CD4-positive, alpha-beta T cell (primary cell): ENCODE measurements at regions not wholly inside any gene's neighbourhood (a gene's known extent, or its start where the extent isn't known, plus 50 kb on each side); places are given as distances from the start of the nearest gene placed in this dataset.

ENCODE experiments used
- ATAC-seq: fragments of 200-7000 bp; cut with Tn5 transposase; one replicate; pipeline ENCODE4 v1.10.0; 2022; ENCODE audit warnings: mild to moderate bottlenecking; ENCODE audit not compliant: poor library complexity
- CTCF ChIA-PET: fragments of 350-600 bp; sonication (Branson Sonifier 250); formaldehyde crosslinking; loops from one replicate; lab custom pipeline; 2021; ENCODE audit warnings: antibody characterized with exemption, inconsistent platforms; lab: Charles Lee
- POLR2A ChIA-PET: fragments of 350-600 bp; sonication (Branson Sonifier 250); formaldehyde crosslinking; loops from one replicate; lab custom pipeline; 2021; ENCODE audit warnings: antibody characterized with exemption, inconsistent platforms; lab: Charles Lee
- DNase-seq, 14 experiments: peaks; one replicate each; pipeline ENCODE4 v3.0.0-alpha.2; 2013 to 2020; ENCODE audit warnings: mixed read lengths in 2 of 14
- H3K27ac ChIP-seq, 2 donors: one replicate each; pipeline versions ENCODE4 v1.5.1 to v1.7.0; 2013; ENCODE audit warnings: low read length in 2 of 2, low read depth in 1 of 2, mild to moderate bottlenecking in 1 of 2
- H3K27me3 ChIP-seq, 2 experiments: 1 replicate in 1 of 2; 2 replicates in 1 of 2; pipeline versions ENCODE4 v1.6.1 to v1.7.0; 2013; ENCODE audit warnings: low read length in 2 of 2, control low read depth in 1 of 2, mild to moderate bottlenecking in 1 of 2, moderate library complexity in 1 of 2; ENCODE audit not compliant: insufficient read depth in 2 of 2, control insufficient read depth in 1 of 2
- H3K36me3 ChIP-seq: one replicate; pipeline ENCODE4 v1.6.1; 2013; ENCODE audit warnings: low read length, control low read depth; ENCODE audit not compliant: insufficient read depth
- H3K4me1 ChIP-seq: one replicate; pipeline ENCODE4 v1.6.1; 2013; ENCODE audit warnings: low read length, control low read depth; ENCODE audit not compliant: insufficient read depth
- H3K4me3 ChIP-seq: one replicate; pipeline ENCODE4 v1.5.1; 2013; ENCODE audit warnings: mild to moderate bottlenecking, low read length, moderate library complexity
- H3K9me3 ChIP-seq, 2 experiments: 1 replicate in 1 of 2; 2 replicates in 1 of 2; pipeline versions ENCODE4 v1.6.1 to v1.7.0; 2013; ENCODE audit warnings: low read length in 2 of 2, mild to moderate bottlenecking in 2 of 2, control low read depth in 1 of 2, moderate library complexity in 1 of 2; ENCODE audit not compliant: control insufficient read depth in 1 of 2, insufficient read depth in 1 of 2
- H3K27ac Mint-ChIP-seq: one replicate; pipeline ENCODE4 v1.8.0; 2020; ENCODE audit warnings: mixed read lengths
- H3K27me3 Mint-ChIP-seq: one replicate; pipeline ENCODE4 v1.8.0; 2021; ENCODE audit warnings: mixed read lengths
- H3K36me3 Mint-ChIP-seq: one replicate; pipeline ENCODE4 v1.8.0; 2021; ENCODE audit warnings: low read depth, mixed read lengths
- H3K4me1 Mint-ChIP-seq: one replicate; pipeline ENCODE4 v1.8.0; 2021; ENCODE audit warnings: low read depth, mixed read lengths
- H3K4me3 Mint-ChIP-seq: one replicate; pipeline ENCODE4 v1.8.0; 2020; ENCODE audit warnings: mild to moderate bottlenecking, mixed read lengths
- H3K9me3 Mint-ChIP-seq: one replicate; pipeline ENCODE4 v1.8.0; 2020; ENCODE audit warnings: mixed read lengths
- intact Hi-C, 2 experiments: fragments of 100-400 bp; cut with DNase I in 1 of 2; cut with micrococcal nuclease in 1 of 2; formaldehyde crosslinking; loops; one replicate each; pipeline versions ENCODE4 v1.15.1 to v1.9.0; 2023 to 2025; cut with DNase I, micrococcal nuclease
- TF ChIP-seq, protein P1 (sequence below): fragments of 200-600 bp; IDR thresholded peaks from one replicate; pipeline ENCODE4 v1.8.0; 2022; ENCODE audit warnings: antibody characterized with exemption, mild to moderate bottlenecking

GRCh38 chr18:65363011-65363410, 387.8 kb upstream of the CDH7 start:
- ATAC-seq (no peak), DNase-seq (no peak)
- Mint-ChIP-seq H3K27me3 (no peaks in the 10 kb centered on the region), H3K4me3 (no peak overlapping the region), H3K27ac (no peak overlapping the region), H3K9me3 (peaks cover 8% of the 10 kb centered on the region), H3K36me3 (no peaks in the 10 kb centered on the region), H3K4me1 (no peaks in the 10 kb centered on the region)
- ChIA-PET POLR2A (no interaction called here), CTCF (no interaction called here)
- Histone ChIP-seq H3K4me3 (no peak overlapping the region), H3K36me3 (no peaks in the 10 kb centered on the region), H3K9me3 (peaks cover 0 to 9% of the 10 kb centered on the region in 2 experiments), H3K27me3 (no peaks in the 10 kb centered on the region), H3K27ac (no peak overlapping the region), H3K4me1 (no peaks in the 10 kb centered on the region)
- intact Hi-C loops = no loop called here
- TF ChIP-seq, protein P1, sequence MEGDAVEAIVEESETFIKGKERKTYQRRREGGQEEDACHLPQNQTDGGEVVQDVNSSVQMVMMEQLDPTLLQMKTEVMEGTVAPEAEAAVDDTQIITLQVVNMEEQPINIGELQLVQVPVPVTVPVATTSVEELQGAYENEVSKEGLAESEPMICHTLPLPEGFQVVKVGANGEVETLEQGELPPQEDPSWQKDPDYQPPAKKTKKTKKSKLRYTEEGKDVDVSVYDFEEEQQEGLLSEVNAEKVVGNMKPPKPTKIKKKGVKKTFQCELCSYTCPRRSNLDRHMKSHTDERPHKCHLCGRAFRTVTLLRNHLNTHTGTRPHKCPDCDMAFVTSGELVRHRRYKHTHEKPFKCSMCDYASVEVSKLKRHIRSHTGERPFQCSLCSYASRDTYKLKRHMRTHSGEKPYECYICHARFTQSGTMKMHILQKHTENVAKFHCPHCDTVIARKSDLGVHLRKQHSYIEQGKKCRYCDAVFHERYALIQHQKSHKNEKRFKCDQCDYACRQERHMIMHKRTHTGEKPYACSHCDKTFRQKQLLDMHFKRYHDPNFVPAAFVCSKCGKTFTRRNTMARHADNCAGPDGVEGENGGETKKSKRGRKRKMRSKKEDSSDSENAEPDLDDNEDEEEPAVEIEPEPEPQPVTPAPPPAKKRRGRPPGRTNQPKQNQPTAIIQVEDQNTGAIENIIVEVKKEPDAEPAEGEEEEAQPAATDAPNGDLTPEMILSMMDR = no peak

DNA sequence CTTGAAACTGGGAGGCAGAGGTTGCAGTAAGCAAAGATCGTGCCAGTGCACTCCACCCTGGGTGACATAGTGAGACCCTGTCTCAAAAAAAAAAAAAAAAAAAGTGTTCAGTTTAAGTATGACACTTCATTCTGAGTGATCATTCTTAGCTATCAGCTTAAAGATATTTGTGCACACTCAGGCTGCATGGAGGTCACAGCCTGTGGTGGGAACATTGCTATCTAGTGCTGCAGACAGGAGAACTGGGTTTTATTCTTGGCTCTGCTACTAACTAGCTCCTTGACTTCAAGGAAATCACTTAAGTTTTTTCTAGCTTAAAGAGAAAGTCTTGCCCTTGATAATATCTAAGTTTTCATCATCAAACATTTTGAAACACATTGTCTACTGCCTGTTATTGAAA, 391.3 kb upstream of the CDH7 start:
- H3K27ac ChIP-seq = no peak overlapping the region
- DNase-seq = no peak
- H3K4me3 ChIP-seq = no peak overlapping the region
- H3K27ac Mint-ChIP-seq = no peak overlapping the region
- no peaks in the 10 kb centered on the region for H3K27me3 ChIP-seq
- peaks cover 4% of the 10 kb centered on the region for H3K9me3 Mint-ChIP-seq
- H3K4me1 ChIP-seq = no peaks in the 10 kb centered on the region
- H3K27me3 Mint-ChIP-seq = no peaks in the 10 kb centered on the region
- no peaks in the 10 kb centered on the region for H3K36me3 ChIP-seq
- ATAC-seq = no peak
- POLR2A ChIA-PET = no interaction called here
- H3K9me3 ChIP-seq = peaks cover 0 to 13% of the 10 kb centered on the region in 2 experiments
- CTCF ChIA-PET = no interaction called here
- no peaks in the 10 kb centered on the region for H3K36me3 Mint-ChIP-seq
- intact Hi-C loops = no loop called here
- TF ChIP-seq, protein P1 = no peak
- no peaks in the 10 kb centered on the region for H3K4me1 Mint-ChIP-seq
- no peak overlapping the region for H3K4me3 Mint-ChIP-seq

DNA sequence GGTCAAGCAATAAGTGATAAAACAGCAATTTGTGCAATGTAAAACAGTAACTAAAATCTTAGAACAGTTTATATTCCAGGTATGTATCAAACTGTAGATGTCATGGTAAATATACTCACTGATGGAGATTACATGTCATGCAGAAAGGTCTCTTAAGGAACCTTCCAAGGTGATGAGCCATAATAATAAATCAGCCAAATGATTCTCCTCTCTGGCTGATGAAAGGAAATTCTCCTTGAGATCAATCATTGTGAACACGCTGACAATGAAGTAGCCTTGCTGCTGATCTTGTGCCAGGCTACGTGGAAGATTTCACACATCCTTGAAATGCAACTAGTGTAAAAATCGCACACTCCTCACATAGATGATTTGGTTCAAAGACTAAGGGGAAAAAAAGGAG, 392.5 kb upstream of the CDH7 start:
- Mint-ChIP-seq H3K4me3 (no peak overlapping the region), H3K27me3 (no peaks in the 10 kb centered on the region), H3K4me1 (no peaks in the 10 kb centered on the region), H3K9me3 (peaks cover 4% of the 10 kb centered on the region), H3K27ac (no peak overlapping the region), H3K36me3 (no peaks in the 10 kb centered on the region)
- ATAC-seq (no peak), DNase-seq (no peak)
- POLR2A ChIA-PET = no interaction called here
- H3K27ac ChIP-seq = no peak overlapping the region
- H3K27me3 ChIP-seq = no peaks in the 10 kb centered on the region
- no peaks in the 10 kb centered on the region for H3K36me3 ChIP-seq
- intact Hi-C loops = no loop called here
- CTCF ChIA-PET = no interaction called here
- no peaks in the 10 kb centered on the region for H3K4me1 ChIP-seq
- H3K4me3 ChIP-seq = no peak overlapping the region
- peaks cover 0 to 13% of the 10 kb centered on the region in 2 experiments for H3K9me3 ChIP-seq
- TF ChIP-seq, protein P1 = no peak
